ENCODE measurements at regions not wholly inside any gene's neighbourhood (a gene's known extent, or its start where the extent isn't known, plus 50 kb on each side); places are given as distances from the start of the nearest gene placed in this dataset.

DNA sequence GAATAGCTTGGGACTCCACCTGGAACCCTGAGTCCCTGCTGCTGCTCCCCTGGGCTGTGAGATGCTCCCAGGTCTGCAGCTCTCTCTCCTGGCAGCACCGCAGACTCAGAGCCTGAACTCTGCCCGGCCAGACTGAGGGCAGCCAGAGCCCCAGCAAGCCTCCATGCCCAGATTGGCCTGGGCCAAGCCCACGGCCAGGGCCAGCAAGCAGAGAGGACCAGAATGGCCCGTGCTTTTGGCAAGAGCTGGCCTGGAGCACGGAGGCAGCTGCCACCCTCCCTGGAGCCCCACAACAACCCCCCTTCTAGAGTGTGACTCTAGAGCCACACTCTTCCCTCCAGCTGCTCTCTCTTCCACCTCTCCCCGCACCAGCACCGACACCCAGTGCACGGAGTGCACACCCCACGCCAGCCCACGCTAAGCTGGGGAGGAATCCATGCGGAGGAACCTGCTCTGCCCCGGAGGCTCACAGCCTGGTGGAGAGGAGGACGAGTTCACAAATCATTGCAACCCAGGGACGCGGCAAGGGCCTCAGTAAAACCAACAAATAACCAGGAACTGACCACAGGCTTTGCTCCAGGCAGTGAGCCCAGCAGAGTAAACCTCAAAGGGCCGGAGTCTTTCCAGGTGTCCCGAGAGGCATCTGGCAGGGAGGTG is 110.3 kb downstream of the HMX1 start:
- intact Hi-C loops (cut with micrococcal nuclease; ENCODE audit: unreplicated experiment): no loop called here
- DNase-seq: no peak
- Mint-ChIP-seq H3K27me3 (ENCODE audit: unreplicated experiment) (no peaks in the 10 kb centered on the region), H3K36me3 (ENCODE audit: insufficient read depth, unreplicated experiment) (no peaks in the 10 kb centered on the region), H3K4me1 (ENCODE audit: low read depth, unreplicated experiment) (no peaks in the 10 kb centered on the region), H3K9me3 (ENCODE audit: low read depth, unreplicated experiment) (no peaks in the 10 kb centered on the region), H3K27ac (ENCODE audit: unreplicated experiment) (no peak overlapping the region), H3K4me3 (ENCODE audit: low read depth, unreplicated experiment) (no peak overlapping the region)
- no TSS peak for BruUV-seq (replicated peaks)
- CTCF ChIA-PET: no interaction called here
- TF ChIP-seq, protein P1, sequence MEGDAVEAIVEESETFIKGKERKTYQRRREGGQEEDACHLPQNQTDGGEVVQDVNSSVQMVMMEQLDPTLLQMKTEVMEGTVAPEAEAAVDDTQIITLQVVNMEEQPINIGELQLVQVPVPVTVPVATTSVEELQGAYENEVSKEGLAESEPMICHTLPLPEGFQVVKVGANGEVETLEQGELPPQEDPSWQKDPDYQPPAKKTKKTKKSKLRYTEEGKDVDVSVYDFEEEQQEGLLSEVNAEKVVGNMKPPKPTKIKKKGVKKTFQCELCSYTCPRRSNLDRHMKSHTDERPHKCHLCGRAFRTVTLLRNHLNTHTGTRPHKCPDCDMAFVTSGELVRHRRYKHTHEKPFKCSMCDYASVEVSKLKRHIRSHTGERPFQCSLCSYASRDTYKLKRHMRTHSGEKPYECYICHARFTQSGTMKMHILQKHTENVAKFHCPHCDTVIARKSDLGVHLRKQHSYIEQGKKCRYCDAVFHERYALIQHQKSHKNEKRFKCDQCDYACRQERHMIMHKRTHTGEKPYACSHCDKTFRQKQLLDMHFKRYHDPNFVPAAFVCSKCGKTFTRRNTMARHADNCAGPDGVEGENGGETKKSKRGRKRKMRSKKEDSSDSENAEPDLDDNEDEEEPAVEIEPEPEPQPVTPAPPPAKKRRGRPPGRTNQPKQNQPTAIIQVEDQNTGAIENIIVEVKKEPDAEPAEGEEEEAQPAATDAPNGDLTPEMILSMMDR (IDR thresholded peaks at IDR 0.05; ENCODE audit: unreplicated experiment): no peak

DNA sequence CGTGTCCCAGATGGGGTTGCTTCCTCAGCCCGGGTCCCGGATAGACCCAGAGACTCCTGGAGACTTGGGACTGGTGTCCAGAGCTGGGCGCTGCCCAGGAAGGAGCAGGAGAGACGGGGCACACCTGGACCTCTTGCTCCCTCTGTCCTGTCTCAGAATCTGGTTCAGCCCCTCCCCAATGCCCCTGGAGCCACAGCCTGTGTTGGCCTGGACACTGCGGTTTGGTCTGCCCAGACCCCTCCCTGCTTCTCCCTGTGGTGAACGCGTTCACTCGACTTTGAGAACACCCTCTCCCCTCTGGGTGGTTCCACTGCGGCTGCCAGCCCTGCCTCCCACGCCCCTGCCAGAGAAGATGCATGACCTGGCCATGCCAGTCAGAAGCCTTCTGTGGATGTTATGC is 111.1 kb downstream of the HMX1 start:
- CTCF ChIA-PET: no interaction called here
- intact Hi-C loops (cut with micrococcal nuclease; ENCODE audit: unreplicated experiment): no loop called here
- Mint-ChIP-seq H3K27me3 (ENCODE audit: unreplicated experiment) (no peaks in the 10 kb centered on the region), H3K36me3 (ENCODE audit: insufficient read depth, unreplicated experiment) (no peaks in the 10 kb centered on the region), H3K9me3 (ENCODE audit: low read depth, unreplicated experiment) (no peaks in the 10 kb centered on the region), H3K4me3 (ENCODE audit: low read depth, unreplicated experiment) (no peak overlapping the region), H3K27ac (ENCODE audit: unreplicated experiment) (no peak overlapping the region), H3K4me1 (ENCODE audit: low read depth, unreplicated experiment) (no peaks in the 10 kb centered on the region)
- TF ChIP-seq, protein P1 (IDR thresholded peaks at IDR 0.05; ENCODE audit: unreplicated experiment): no peak
- no TSS peak for BruUV-seq (replicated peaks)
- DNase-seq: no peak

DNA sequence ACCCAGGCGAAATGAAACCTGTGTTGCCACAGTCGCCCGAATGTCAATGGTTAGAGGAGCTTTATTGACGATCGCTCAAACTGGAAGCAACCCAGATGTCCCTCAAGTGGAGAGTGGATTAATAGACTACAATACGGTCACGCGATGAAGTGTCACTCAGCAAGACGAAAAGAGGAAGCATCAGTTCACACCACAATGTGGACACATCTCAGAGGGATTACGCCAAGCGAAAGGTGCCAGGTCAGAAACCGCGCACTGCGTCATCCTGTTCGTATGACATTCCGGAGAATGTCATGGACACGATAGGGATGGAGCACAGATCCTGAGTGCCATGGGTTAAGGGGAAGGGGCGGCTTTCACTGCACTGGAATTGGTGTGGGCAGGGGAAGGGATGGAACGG is 111.7 kb downstream of the HMX1 start:
- H3K27me3 Mint-ChIP-seq (ENCODE audit: unreplicated experiment): no peaks in the 10 kb centered on the region
- intact Hi-C loops (cut with micrococcal nuclease; ENCODE audit: unreplicated experiment): no loop called here
- DNase-seq: no peak
- no peaks in the 10 kb centered on the region for H3K4me1 Mint-ChIP-seq (ENCODE audit: low read depth, unreplicated experiment)
- H3K4me3 Mint-ChIP-seq (ENCODE audit: low read depth, unreplicated experiment): no peak overlapping the region
- TF ChIP-seq, protein P1 (IDR thresholded peaks at IDR 0.05; ENCODE audit: unreplicated experiment): no peak
- BruUV-seq (replicated peaks): no TSS peak
- CTCF ChIA-PET: no interaction called here
- H3K9me3 Mint-ChIP-seq (ENCODE audit: low read depth, unreplicated experiment): no peaks in the 10 kb centered on the region
- H3K36me3 Mint-ChIP-seq (ENCODE audit: insufficient read depth, unreplicated experiment): no peaks in the 10 kb centered on the region
- H3K27ac Mint-ChIP-seq (ENCODE audit: unreplicated experiment): no peak overlapping the region

DNA sequence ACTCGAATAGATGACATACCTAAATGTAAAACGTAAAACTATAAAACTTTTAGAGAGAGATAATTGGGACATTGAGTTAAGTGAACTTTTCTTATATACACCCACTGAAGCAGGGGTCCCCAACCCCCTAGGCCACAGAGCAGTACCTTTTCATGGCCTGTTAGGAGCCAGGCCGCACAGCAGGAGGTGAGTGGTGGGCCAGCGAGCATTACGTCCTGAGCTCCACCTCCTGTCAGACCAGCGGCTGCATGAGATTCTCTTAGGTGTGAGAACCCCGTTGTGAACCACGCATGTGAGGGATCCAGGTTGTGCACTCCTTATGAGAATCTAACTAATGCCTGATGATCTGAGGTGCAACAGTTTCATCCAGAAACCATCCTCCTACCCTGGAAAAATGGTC is 114.8 kb downstream of the HMX1 start:
- intact Hi-C loops (cut with micrococcal nuclease; ENCODE audit: unreplicated experiment): no loop called here
- DNase-seq: no peak
- CTCF ChIA-PET: no interaction called here
- Mint-ChIP-seq H3K9me3 (ENCODE audit: low read depth, unreplicated experiment) (no peaks in the 10 kb centered on the region), H3K4me3 (ENCODE audit: low read depth, unreplicated experiment) (no peak overlapping the region), H3K27ac (ENCODE audit: unreplicated experiment) (no peak overlapping the region), H3K4me1 (ENCODE audit: low read depth, unreplicated experiment) (no peaks in the 10 kb centered on the region), H3K27me3 (ENCODE audit: unreplicated experiment) (peaks cover 11% of the 10 kb centered on the region), H3K36me3 (ENCODE audit: insufficient read depth, unreplicated experiment) (no peaks in the 10 kb centered on the region)
- TF ChIP-seq, protein P1 (IDR thresholded peaks at IDR 0.05; ENCODE audit: unreplicated experiment): no peak
- BruUV-seq (replicated peaks): no TSS peak
